ENCODE measurements at regions not wholly inside any gene's neighbourhood (a gene's known extent, or its start where the extent isn't known, plus 50 kb on each side); places are given as distances from the start of the nearest gene placed in this dataset.

- Histone ChIP-seq H3K27me3 (ENCODE audit: control insufficient read depth in 2 of 2, insufficient read depth in 2 of 2, low read length in 2 of 2) (no peaks in the 10 kb centered on the region), H3K27ac (ENCODE audit: insufficient read depth, low read depth, low read length) (no peak overlapping the region), H3K36me3 (ENCODE audit: control insufficient read depth in 2 of 2, extremely low read depth in 1 of 2, insufficient read depth in 2 of 2, low read length in 2 of 2) (no peaks in the 10 kb centered on the region), H4K20me1 (replicated peaks; ENCODE audit: control insufficient read depth, extremely low read depth, insufficient read depth, low read length) (no peaks in the 10 kb centered on the region), H3K79me2 (ENCODE audit: control insufficient read depth, insufficient read depth, low read length) (no peaks in the 10 kb centered on the region), H3K4me2 (ENCODE audit: insufficient read depth, low read length) (no peak overlapping the region), H3K4me1 (ENCODE audit: control insufficient read depth, extremely low read depth, insufficient read depth, low read length) (peaks cover 37% of the 10 kb centered on the region), H3K9me3 (replicated peaks; ENCODE audit: control insufficient read depth, insufficient read depth, low read length) (no peaks in the 10 kb centered on the region), H3K4me3 (replicated peaks in 1 of 3; ENCODE audit: insufficient read depth in 1 of 3, low read depth in 1 of 3, low read length in 3 of 3) (no peak overlapping the region), H3K9me1 (replicated peaks; ENCODE audit: control insufficient read depth, extremely low read depth, insufficient read depth, low read length) (no peaks in the 10 kb centered on the region), H2AFZ (ENCODE audit: low read depth, low read length) (no peak overlapping the region), H3K9ac (replicated peaks; ENCODE audit: extremely low read depth, insufficient read depth, low read length) (no peak overlapping the region)
- DNase-seq (ENCODE audit: low read depth, low spot score) (no peak), FAIRE-seq (no peak)
- dilution Hi-C loops (cut with MboI; ENCODE audit: extremely low pct_ligation_motif_present, low sequenced_read_pairs) (no loop called here), intact Hi-C loops (cut with micrococcal nuclease) (loop anchor here (10.0 kb wide), 1 partner anchor 1388 kb away; no protein-coding TSS in a partner anchor)
- BruUV-seq (replicated peaks): no TSS peak
- ChIA-PET POLR2A (no interaction called here), CTCF (no interaction called here)
- no peak for TF ChIP-seq EZH2 (IDR thresholded peaks at IDR 0.05; ENCODE audit: borderline replicate concordance, low read depth, low read length, severe bottlenecking)
- no peak for TF ChIP-seq CTCF (IDR thresholded peaks at IDR 0.05; ENCODE audit: extremely low read depth in 1 of 2, insufficient read depth in 1 of 2, low read depth in 1 of 2, low read length in 2 of 2)
- TF ChIP-seq FOS (IDR thresholded peaks at IDR 0.05; ENCODE audit: borderline replicate concordance, insufficient read depth, low read length): no peak
- no peak for TF ChIP-seq MAX (IDR thresholded peaks at IDR 0.05; ENCODE audit: insufficient read depth, insufficient read length)
- TF ChIP-seq GATA2 (IDR thresholded peaks at IDR 0.05; ENCODE audit: insufficient read depth, insufficient read length, low read depth, low read length): no peak
Observed at GRCh38 chr9:81877047-81877446, 51.2 kb upstream of the SPATA31D4 start.

Data from endothelial cell of umbilical vein (primary cell).